ENCODE measurements at regions not wholly inside any gene's neighbourhood (a gene's known extent, or its start where the extent isn't known, plus 50 kb on each side); places are given as distances from the start of the nearest gene placed in this dataset.

DNA sequence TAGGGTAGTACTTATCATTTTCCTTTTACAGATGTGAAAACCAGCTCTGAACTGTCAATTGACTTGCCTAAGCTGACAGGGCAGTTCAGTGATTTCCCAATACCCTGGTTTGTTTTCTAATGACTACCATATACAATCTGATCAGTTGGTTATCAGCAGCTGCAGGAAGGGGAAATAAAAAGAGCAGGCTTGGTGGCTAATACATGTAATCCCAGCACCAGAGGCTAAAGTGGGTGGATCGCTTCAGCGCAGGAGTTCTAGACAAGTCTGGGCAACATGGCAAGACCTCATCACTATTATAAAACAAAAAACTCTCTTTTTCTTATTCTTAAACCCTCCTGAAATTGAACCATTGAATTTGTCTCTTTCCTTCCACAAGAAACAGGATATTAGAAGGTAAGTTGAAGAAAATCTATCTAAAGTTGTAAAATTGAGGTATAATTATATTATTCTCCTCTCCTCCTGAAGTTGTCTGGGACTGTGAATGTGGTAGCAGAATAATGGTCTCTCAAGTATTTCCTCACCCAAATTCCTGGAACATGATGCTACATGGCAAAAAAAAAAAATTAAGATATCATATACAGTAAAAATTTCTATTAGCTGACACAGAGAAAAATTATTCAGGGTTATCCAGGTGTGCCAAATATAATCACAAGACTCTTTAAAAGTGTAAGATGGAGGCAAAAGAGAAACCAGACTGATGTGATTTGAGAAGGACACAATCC lies 1441.6 kb downstream of the SUCLG1 start:
- no peak for FAIRE-seq
- WGBS (ENCODE audit: insufficient coverage, insufficient replicate concordance, low lambda C conversion rate, missing lambda C conversion rate): 96% methylated on average over 2 of the region's 2 CpGs
- ChIA-PET POLR2A (no interaction called here), RAD21 (ENCODE audit: unreplicated experiment) (no interaction called here), SMC1A (ENCODE audit: uncharacterized antibody, unreplicated experiment) (no interaction called here), CTCF (no interaction called here)
- no peak overlapping the region for H3K27ac ChIP-seq (ENCODE audit: control insufficient read depth, insufficient read depth)
- no TSS peak for BruUV-seq (replicated peaks)
- no peaks in the 10 kb centered on the region for H4K20me1 ChIP-seq (ENCODE audit: control insufficient read depth, insufficient read depth)
- intact Hi-C loops (cut with micrococcal nuclease; ENCODE audit: unreplicated experiment): no loop called here
- H3K79me2 ChIP-seq (ENCODE audit: control insufficient read depth, insufficient read depth, low read length): no peaks in the 10 kb centered on the region
- H3K36me3 ChIP-seq (ENCODE audit: control insufficient read depth in 2 of 2, insufficient read depth in 2 of 2, low read length in 1 of 2): no peaks in the 10 kb centered on the region
- H3K4me1 ChIP-seq (ENCODE audit: control insufficient read depth, insufficient read depth, low read length): no peaks in the 10 kb centered on the region
- DNase-seq (ENCODE audit: low read depth, low spot score): no peak
- H3K4me2 ChIP-seq (ENCODE audit: control insufficient read depth, insufficient read depth): no peak overlapping the region
- H2AFZ ChIP-seq (ENCODE audit: control insufficient read depth, low read depth, low read length): no peak overlapping the region
- no peak overlapping the region for H3K4me3 ChIP-seq
- no peaks in the 10 kb centered on the region for H3K9me3 ChIP-seq (replicated peaks; ENCODE audit: control insufficient read depth, insufficient read depth, low read length)
- in situ Hi-C loops (cut with MboI): no loop called here
- H3K27me3 ChIP-seq (replicated peaks in 1 of 2; ENCODE audit: control insufficient read depth in 2 of 2, insufficient read depth in 2 of 2, low read length in 1 of 2): no peaks in the 10 kb centered on the region
- H3K9ac ChIP-seq (ENCODE audit: control insufficient read depth, insufficient read depth, low read length): no peak overlapping the region
- ATAC-seq: no peak
- TF ChIP-seq EED (IDR thresholded peaks at IDR 0.05; ENCODE audit: low read depth) (no peak), SMARCA5 (IDR thresholded peaks at IDR 0.05) (no peak), FOXM1 (IDR thresholded peaks at IDR 0.05; ENCODE audit: low read depth, low read length) (no peak), YBX1 (IDR thresholded peaks at IDR 0.05) (no peak), SMC3 (IDR thresholded peaks at IDR 0.05; ENCODE audit: borderline replicate concordance, low read length) (no peak), MTA3 (IDR thresholded peaks at IDR 0.05; ENCODE audit: borderline replicate concordance, low read length) (no peak), TCF3 (IDR thresholded peaks at IDR 0.05; ENCODE audit: borderline replicate concordance, insufficient read depth, low read depth, low read length) (no peak), BHLHE40 (IDR thresholded peaks at IDR 0.05; ENCODE audit: borderline replicate concordance in 1 of 2, low read depth in 2 of 2, low read length in 1 of 2) (no peak), FOS (IDR thresholded peaks at IDR 0.05; ENCODE audit: borderline replicate concordance, extremely low read depth, insufficient read length) (no peak), CBX3 (IDR thresholded peaks at IDR 0.05; ENCODE audit: borderline replicate concordance, low read depth) (no peak), NFYA (IDR thresholded peaks at IDR 0.05; ENCODE audit: borderline replicate concordance, low read depth, low read length) (no peak)
- TF ChIP-seq, protein P1, sequence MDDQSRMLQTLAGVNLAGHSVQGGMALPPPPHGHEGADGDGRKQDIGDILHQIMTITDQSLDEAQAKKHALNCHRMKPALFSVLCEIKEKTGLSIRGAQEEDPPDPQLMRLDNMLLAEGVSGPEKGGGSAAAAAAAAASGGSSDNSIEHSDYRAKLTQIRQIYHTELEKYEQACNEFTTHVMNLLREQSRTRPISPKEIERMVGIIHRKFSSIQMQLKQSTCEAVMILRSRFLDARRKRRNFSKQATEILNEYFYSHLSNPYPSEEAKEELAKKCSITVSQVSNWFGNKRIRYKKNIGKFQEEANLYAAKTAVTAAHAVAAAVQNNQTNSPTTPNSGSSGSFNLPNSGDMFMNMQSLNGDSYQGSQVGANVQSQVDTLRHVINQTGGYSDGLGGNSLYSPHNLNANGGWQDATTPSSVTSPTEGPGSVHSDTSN (IDR thresholded peaks at IDR 0.05; ENCODE audit: insufficient replicate concordance, low read depth, low read length): no peak
- TF ChIP-seq, protein P2, sequence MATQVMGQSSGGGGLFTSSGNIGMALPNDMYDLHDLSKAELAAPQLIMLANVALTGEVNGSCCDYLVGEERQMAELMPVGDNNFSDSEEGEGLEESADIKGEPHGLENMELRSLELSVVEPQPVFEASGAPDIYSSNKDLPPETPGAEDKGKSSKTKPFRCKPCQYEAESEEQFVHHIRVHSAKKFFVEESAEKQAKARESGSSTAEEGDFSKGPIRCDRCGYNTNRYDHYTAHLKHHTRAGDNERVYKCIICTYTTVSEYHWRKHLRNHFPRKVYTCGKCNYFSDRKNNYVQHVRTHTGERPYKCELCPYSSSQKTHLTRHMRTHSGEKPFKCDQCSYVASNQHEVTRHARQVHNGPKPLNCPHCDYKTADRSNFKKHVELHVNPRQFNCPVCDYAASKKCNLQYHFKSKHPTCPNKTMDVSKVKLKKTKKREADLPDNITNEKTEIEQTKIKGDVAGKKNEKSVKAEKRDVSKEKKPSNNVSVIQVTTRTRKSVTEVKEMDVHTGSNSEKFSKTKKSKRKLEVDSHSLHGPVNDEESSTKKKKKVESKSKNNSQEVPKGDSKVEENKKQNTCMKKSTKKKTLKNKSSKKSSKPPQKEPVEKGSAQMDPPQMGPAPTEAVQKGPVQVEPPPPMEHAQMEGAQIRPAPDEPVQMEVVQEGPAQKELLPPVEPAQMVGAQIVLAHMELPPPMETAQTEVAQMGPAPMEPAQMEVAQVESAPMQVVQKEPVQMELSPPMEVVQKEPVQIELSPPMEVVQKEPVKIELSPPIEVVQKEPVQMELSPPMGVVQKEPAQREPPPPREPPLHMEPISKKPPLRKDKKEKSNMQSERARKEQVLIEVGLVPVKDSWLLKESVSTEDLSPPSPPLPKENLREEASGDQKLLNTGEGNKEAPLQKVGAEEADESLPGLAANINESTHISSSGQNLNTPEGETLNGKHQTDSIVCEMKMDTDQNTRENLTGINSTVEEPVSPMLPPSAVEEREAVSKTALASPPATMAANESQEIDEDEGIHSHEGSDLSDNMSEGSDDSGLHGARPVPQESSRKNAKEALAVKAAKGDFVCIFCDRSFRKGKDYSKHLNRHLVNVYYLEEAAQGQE (IDR thresholded peaks at IDR 0.05; ENCODE audit: low read depth, low read length): no peak
- TF ChIP-seq, protein P3, sequence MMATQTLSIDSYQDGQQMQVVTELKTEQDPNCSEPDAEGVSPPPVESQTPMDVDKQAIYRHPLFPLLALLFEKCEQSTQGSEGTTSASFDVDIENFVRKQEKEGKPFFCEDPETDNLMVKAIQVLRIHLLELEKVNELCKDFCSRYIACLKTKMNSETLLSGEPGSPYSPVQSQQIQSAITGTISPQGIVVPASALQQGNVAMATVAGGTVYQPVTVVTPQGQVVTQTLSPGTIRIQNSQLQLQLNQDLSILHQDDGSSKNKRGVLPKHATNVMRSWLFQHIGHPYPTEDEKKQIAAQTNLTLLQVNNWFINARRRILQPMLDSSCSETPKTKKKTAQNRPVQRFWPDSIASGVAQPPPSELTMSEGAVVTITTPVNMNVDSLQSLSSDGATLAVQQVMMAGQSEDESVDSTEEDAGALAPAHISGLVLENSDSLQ (IDR thresholded peaks at IDR 0.05): no peak
- TF ChIP-seq, protein P4, sequence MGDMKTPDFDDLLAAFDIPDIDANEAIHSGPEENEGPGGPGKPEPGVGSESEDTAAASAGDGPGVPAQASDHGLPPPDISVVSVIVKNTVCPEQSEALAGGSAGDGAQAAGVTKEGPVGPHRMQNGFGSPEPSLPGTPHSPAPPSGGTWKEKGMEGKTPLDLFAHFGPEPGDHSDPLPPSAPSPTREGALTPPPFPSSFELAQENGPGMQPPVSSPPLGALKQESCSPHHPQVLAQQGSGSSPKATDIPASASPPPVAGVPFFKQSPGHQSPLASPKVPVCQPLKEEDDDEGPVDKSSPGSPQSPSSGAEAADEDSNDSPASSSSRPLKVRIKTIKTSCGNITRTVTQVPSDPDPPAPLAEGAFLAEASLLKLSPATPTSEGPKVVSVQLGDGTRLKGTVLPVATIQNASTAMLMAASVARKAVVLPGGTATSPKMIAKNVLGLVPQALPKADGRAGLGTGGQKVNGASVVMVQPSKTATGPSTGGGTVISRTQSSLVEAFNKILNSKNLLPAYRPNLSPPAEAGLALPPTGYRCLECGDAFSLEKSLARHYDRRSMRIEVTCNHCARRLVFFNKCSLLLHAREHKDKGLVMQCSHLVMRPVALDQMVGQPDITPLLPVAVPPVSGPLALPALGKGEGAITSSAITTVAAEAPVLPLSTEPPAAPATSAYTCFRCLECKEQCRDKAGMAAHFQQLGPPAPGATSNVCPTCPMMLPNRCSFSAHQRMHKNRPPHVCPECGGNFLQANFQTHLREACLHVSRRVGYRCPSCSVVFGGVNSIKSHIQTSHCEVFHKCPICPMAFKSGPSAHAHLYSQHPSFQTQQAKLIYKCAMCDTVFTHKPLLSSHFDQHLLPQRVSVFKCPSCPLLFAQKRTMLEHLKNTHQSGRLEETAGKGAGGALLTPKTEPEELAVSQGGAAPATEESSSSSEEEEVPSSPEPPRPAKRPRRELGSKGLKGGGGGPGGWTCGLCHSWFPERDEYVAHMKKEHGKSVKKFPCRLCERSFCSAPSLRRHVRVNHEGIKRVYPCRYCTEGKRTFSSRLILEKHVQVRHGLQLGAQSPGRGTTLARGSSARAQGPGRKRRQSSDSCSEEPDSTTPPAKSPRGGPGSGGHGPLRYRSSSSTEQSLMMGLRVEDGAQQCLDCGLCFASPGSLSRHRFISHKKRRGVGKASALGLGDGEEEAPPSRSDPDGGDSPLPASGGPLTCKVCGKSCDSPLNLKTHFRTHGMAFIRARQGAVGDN (IDR thresholded peaks at IDR 0.05): no peak
